ENCODE measurements at regions not wholly inside any gene's neighbourhood (a gene's known extent, or its start where the extent isn't known, plus 50 kb on each side); places are given as distances from the start of the nearest gene placed in this dataset.

GRCh38 chr4:54371173-54371572 lies 142.1 kb downstream of the PDGFRA start:
- Histone ChIP-seq H3K9me3 (no peaks in the 10 kb centered on the region), H3K4me3 (no peak overlapping the region), H3K27me3 (no peaks in the 10 kb centered on the region), H3K4me1 (peaks cover 6 to 30% (median 29%) of the 10 kb centered on the region in 4 donors), H3K27ac (replicated peaks in 1 of 4) (no peak overlapping the region), H3K36me3 (no peaks in the 10 kb centered on the region)
- DNase-seq (ENCODE audit: extremely low spot score), result peak; percentile 26
- WGBS, result 74% methylated on average over 3 of the region's 3 CpGs
- intact Hi-C loops (cut with DNase I), result no loop called here
- TF ChIP-seq EP300 (IDR thresholded peaks at IDR 0.05), result no peak
- no peak for TF ChIP-seq POLR2AphosphoS5 (IDR thresholded peaks at IDR 0.05)
- no peak for TF ChIP-seq CTCF (IDR thresholded peaks at IDR 0.05)
- TF ChIP-seq POLR2A (IDR thresholded peaks at IDR 0.05; ENCODE audit: low read depth), result no peak

DNA sequence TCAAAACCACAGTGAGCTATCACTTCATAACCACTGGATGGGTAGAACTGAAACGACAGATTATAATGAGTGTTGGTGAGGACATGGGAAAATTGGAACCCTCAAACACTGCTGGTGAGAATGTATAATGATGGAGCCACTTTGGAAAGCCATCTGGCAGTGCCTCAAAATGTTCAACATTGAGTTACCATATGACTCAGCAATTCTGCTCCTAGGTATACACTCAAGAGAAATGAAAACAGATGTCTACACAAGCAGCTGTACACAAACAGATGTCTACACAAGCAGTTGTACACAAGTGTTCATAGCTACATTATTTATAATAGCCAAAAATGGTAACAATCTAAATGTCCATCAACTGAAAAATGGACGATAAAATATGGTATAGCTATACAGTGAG lies 143.9 kb downstream of the PDGFRA start:
- Histone ChIP-seq H3K27me3 (no peaks in the 10 kb centered on the region), H3K27ac (replicated peaks in 1 of 4) (no peak overlapping the region), H3K4me1 (peaks cover 6 to 15% (median 14%) of the 10 kb centered on the region in 4 donors), H3K4me3 (no peak overlapping the region), H3K9me3 (no peaks in the 10 kb centered on the region), H3K36me3 (no peaks in the 10 kb centered on the region)
- TF ChIP-seq POLR2AphosphoS5 (IDR thresholded peaks at IDR 0.05) (no peak), POLR2A (IDR thresholded peaks at IDR 0.05; ENCODE audit: low read depth) (no peak), CTCF (IDR thresholded peaks at IDR 0.05) (no peak), EP300 (IDR thresholded peaks at IDR 0.05) (no peak)
- WGBS, result 98% methylated on average over 2 of the region's 2 CpGs
- no peak for DNase-seq (ENCODE audit: extremely low spot score)
- intact Hi-C loops (cut with DNase I), result no loop called here

- DNase-seq (ENCODE audit: extremely low spot score), result no peak
- no peak overlapping the region for H3K4me3 ChIP-seq
- WGBS, result 91% methylated on average over 4 of the region's 4 CpGs
- no peak overlapping the region for H3K27ac ChIP-seq (replicated peaks in 1 of 4)
- no peak for TF ChIP-seq CTCF (IDR thresholded peaks at IDR 0.05)
- TF ChIP-seq POLR2A (IDR thresholded peaks at IDR 0.05; ENCODE audit: low read depth), result no peak
- no peak for TF ChIP-seq POLR2AphosphoS5 (IDR thresholded peaks at IDR 0.05)
- no peaks in the 10 kb centered on the region for H3K36me3 ChIP-seq
- H3K9me3 ChIP-seq, result no peaks in the 10 kb centered on the region
- intact Hi-C loops (cut with DNase I), result no loop called here
- no peaks in the 10 kb centered on the region for H3K27me3 ChIP-seq
- peaks cover under 1 to 7% (median 6%) of the 10 kb centered on the region in 4 donors for H3K4me1 ChIP-seq
These were observed 144.7 kb downstream of the PDGFRA start for GRCh38 chr4:54373718-54374210.

GRCh38 chr4:54378461-54378860 lies 149.4 kb downstream of the PDGFRA start:
- no peaks in the 10 kb centered on the region for H3K4me1 ChIP-seq
- intact Hi-C loops (cut with DNase I), result no loop called here
- H3K27me3 ChIP-seq, result no peaks in the 10 kb centered on the region
- no peaks in the 10 kb centered on the region for H3K9me3 ChIP-seq
- no peak for DNase-seq (ENCODE audit: extremely low spot score)
- 80% methylated on average over 1 of the region's 1 CpG for WGBS
- no peaks in the 10 kb centered on the region for H3K36me3 ChIP-seq
- TF ChIP-seq EP300 (IDR thresholded peaks at IDR 0.05) (no peak), POLR2A (IDR thresholded peaks at IDR 0.05; ENCODE audit: low read depth) (no peak), POLR2AphosphoS5 (IDR thresholded peaks at IDR 0.05) (no peak), CTCF (IDR thresholded peaks at IDR 0.05) (no peak)
- no peak overlapping the region for H3K4me3 ChIP-seq
- no peak overlapping the region for H3K27ac ChIP-seq (replicated peaks in 1 of 4)

- intact Hi-C loops (cut with DNase I), result no loop called here
- TF ChIP-seq EP300 (IDR thresholded peaks at IDR 0.05), result no peak
- no peak for TF ChIP-seq POLR2A (IDR thresholded peaks at IDR 0.05; ENCODE audit: low read depth)
- no peak for TF ChIP-seq POLR2AphosphoS5 (IDR thresholded peaks at IDR 0.05)
- no peak for TF ChIP-seq CTCF (IDR thresholded peaks at IDR 0.05)
- no peak for DNase-seq (ENCODE audit: extremely low spot score)
- H3K4me3 ChIP-seq, result no peak overlapping the region
- H3K4me1 ChIP-seq, result no peaks in the 10 kb centered on the region
- H3K27ac ChIP-seq (replicated peaks in 1 of 4), result no peak overlapping the region
- no peaks in the 10 kb centered on the region for H3K9me3 ChIP-seq
- H3K27me3 ChIP-seq, result no peaks in the 10 kb centered on the region
- H3K36me3 ChIP-seq, result no peaks in the 10 kb centered on the region
- 88% methylated on average over 5 of the region's 5 CpGs for WGBS
These were observed 155.1 kb downstream of the PDGFRA start for GRCh38 chr4:54384152-54384551.
